Upper lobe of left lung (tissue), 6 donors: ENCODE measurements at regions not wholly inside any gene's neighbourhood (a gene's known extent, or its start where the extent isn't known, plus 50 kb on each side); places are given as distances from the start of the nearest gene placed in this dataset.
A peak's percentile ranks its signal among the peaks of the same experiment; 100 is the strongest.
"Not testable (repeated sequence)": the region's sequence is repeated elsewhere in the genome, so short reads cannot be mapped to it uniquely, and the experiment has no call there.

Experiments
- ATAC-seq, 2 donors: fragments of 200-7000 bp; cut with Tn5 transposase; one replicate each; pipeline ENCODE4 v1.9.1; 2022; ENCODE audit warnings: mild to moderate bottlenecking in 2 of 2, moderate library complexity in 2 of 2; ENCODE audit not compliant: low FRiP score in 2 of 2
- DNase-seq, 2 donors: peaks; one replicate each; pipeline ENCODE4 v3.0.0-alpha.2; 2019 to 2020
- H3K27ac ChIP-seq, 4 donors: fragments of 200-600 bp; sonication (generic); one replicate each; pipeline ENCODE4 v1.5.1; 2016 to 2019
- H3K27me3 ChIP-seq, 4 donors: fragments of 200-600 bp; sonication (generic); one replicate each; pipeline ENCODE4 v1.5.1; 2017 to 2019
- H3K36me3 ChIP-seq, 4 donors: fragments of 200-600 bp; sonication (generic); one replicate each; pipeline ENCODE4 v1.5.1; 2016 to 2019
- H3K4me1 ChIP-seq, 4 donors: fragments of 200-600 bp; sonication (generic); one replicate each; pipeline ENCODE4 v1.5.1; 2018 to 2019
- H3K4me3 ChIP-seq, 4 donors: fragments of 200-600 bp; sonication (generic); one replicate each; pipeline ENCODE4 v1.5.1; 2017 to 2019; ENCODE audit warnings: mild to moderate bottlenecking in 2 of 4, moderate library complexity in 1 of 4
- H3K9me3 ChIP-seq, 4 donors: fragments of 200-600 bp; sonication (generic); one replicate each; pipeline ENCODE4 v1.5.1; 2018 to 2019
- CTCF ChIP-seq, 6 experiments: fragments of 450-650 bp in 4 of 6; fragments of 200-600 bp in 2 of 6; sonication (generic) in 2 of 6; IDR thresholded peaks; one replicate each; pipeline ENCODE4 v1.5.1; 2016 to 2019; ENCODE audit warnings: antibody characterized with exemption in 6 of 6
- EP300 ChIP-seq, 4 donors: sonication (generic); formaldehyde crosslinking; IDR thresholded peaks; one replicate each; pipeline ENCODE4 v1.5.1; 2017; ENCODE audit warnings: antibody characterized with exemption in 4 of 4, control low read depth in 2 of 4
- POLR2A ChIP-seq, 4 donors: fragments of 450-650 bp; IDR thresholded peaks; one replicate each; pipeline ENCODE4 v1.5.1; 2016 to 2017; ENCODE audit warnings: antibody characterized with exemption in 4 of 4, mild to moderate bottlenecking in 2 of 4
- POLR2AphosphoS5 ChIP-seq, 2 donors: sonication (generic); formaldehyde crosslinking; IDR thresholded peaks; one replicate each; pipeline ENCODE4 v1.5.1; 2017; ENCODE audit warnings: antibody characterized with exemption in 2 of 2
- WGBS, 2 donors: methylation state at CpG; one replicate each; pipeline ENCODE4 v1.1.5; 2017 to 2018; 5-methylcytosine and 5-hydroxymethylcytosine counted together
- donor health status: DM: no; HTN: no; CAD: no; lungs with moderate emphysema.
- donor health status: DM: no; HTN: yes; CAD: no; lungs with severe emphysema.

GRCh38 chrX:23505531-23506303, 161.6 kb upstream of the PRDX4 start:
- TF ChIP-seq POLR2A (IDR thresholded peaks at IDR 0.05) (no peak), POLR2AphosphoS5 (IDR thresholded peaks at IDR 0.05) (no peak), CTCF (IDR thresholded peaks at IDR 0.05) (no peak), EP300 (IDR thresholded peaks at IDR 0.05) (no peak)

GRCh38 chrX:23509256-23509655, 158.0 kb upstream of the PRDX4 start:
- no peak for TF ChIP-seq POLR2AphosphoS5 (IDR thresholded peaks at IDR 0.05)
- Histone ChIP-seq H3K4me3 (no peak overlapping the region), H3K4me1 (peaks cover 0 to 4% (median 0%) of the 10 kb centered on the region in 4 donors), H3K27ac (no peak overlapping the region), H3K27me3 (no peaks in the 10 kb centered on the region), H3K36me3 (no peaks in the 10 kb centered on the region), H3K9me3 (peaks cover 0 to 9% (median 0%) of the 10 kb centered on the region in 4 donors)
- WGBS, 2 donors: 86 to 100% methylated on average over 1 of the region's 1 CpG
- no peak for DNase-seq
- ATAC-seq: no peak

More at GRCh38 chrX:23505531-23506303, 161.6 kb upstream of the PRDX4 start:
- DNase-seq: no peak
- Histone ChIP-seq H3K9me3 (peaks cover 0 to 9% (median 0%) of the 10 kb centered on the region in 4 donors), H3K36me3 (no peaks in the 10 kb centered on the region), H3K4me1 (peaks cover 0 to 4% (median 0%) of the 10 kb centered on the region in 4 donors), H3K4me3 (no peak overlapping the region), H3K27me3 (no peaks in the 10 kb centered on the region), H3K27ac (no peak overlapping the region)
- WGBS, 2 donors: 62 to 66% methylated on average over 6 of the region's 6 CpGs
- ATAC-seq: no peak

- H3K4me1 ChIP-seq: no peaks in the 10 kb centered on the region
- H3K27me3 ChIP-seq: no peaks in the 10 kb centered on the region
- H3K4me3 ChIP-seq: no peak overlapping the region
- TF ChIP-seq POLR2A (IDR thresholded peaks at IDR 0.05) (no peak), EP300 (IDR thresholded peaks at IDR 0.05) (no peak), POLR2AphosphoS5 (IDR thresholded peaks at IDR 0.05) (no peak), CTCF (IDR thresholded peaks at IDR 0.05) (no peak)
- no peak overlapping the region for H3K27ac ChIP-seq
- DNase-seq (no peak), ATAC-seq (no peak)
- H3K36me3 ChIP-seq: no peaks in the 10 kb centered on the region
- H3K9me3 ChIP-seq: peaks cover 0 to 9% (median 0%) of the 10 kb centered on the region in 4 donors
- WGBS, 2 donors: 33 to 50% methylated on average over 2 of the region's 2 CpGs
Measured at GRCh38 chrX:23511793-23512192, 155.5 kb upstream of the PRDX4 start.

GRCh38 chrX:23513121-23513520, 154.2 kb upstream of the PRDX4 start:
- peaks cover 0 to 9% (median 0%) of the 10 kb centered on the region in 4 donors for H3K9me3 ChIP-seq
- H3K36me3 ChIP-seq: no peaks in the 10 kb centered on the region
- TF ChIP-seq EP300 (IDR thresholded peaks at IDR 0.05) (no peak), POLR2AphosphoS5 (IDR thresholded peaks at IDR 0.05) (no peak), CTCF (IDR thresholded peaks at IDR 0.05) (no peak), POLR2A (IDR thresholded peaks at IDR 0.05) (no peak)
- no peaks in the 10 kb centered on the region for H3K4me1 ChIP-seq
- ATAC-seq: no peak
- H3K4me3 ChIP-seq: no peak overlapping the region
- no peak for DNase-seq
- H3K27me3 ChIP-seq: no peaks in the 10 kb centered on the region
- no peak overlapping the region for H3K27ac ChIP-seq
- 29 to 47% methylated on average over 2 of the region's 2 CpGs for WGBS, 2 donors

GRCh38 chrX:23514082-23514481, 153.2 kb upstream of the PRDX4 start:
- H3K27ac ChIP-seq: no peak overlapping the region
- ATAC-seq (peak in 1 of 2 donors; percentile 11), DNase-seq (no peak)
- TF ChIP-seq EP300 (IDR thresholded peaks at IDR 0.05): no peak
- no peaks in the 10 kb centered on the region for H3K4me1 ChIP-seq
- H3K4me3 ChIP-seq: no peak overlapping the region
- H3K36me3 ChIP-seq: no peaks in the 10 kb centered on the region
- peaks cover 0 to 6% (median 0%) of the 10 kb centered on the region in 4 donors for H3K9me3 ChIP-seq
- WGBS, 2 donors: 77 to 80% methylated on average over 2 of the region's 2 CpGs
- H3K27me3 ChIP-seq: no peaks in the 10 kb centered on the region

- no peak overlapping the region for H3K27ac ChIP-seq
- WGBS, 2 donors: 23 to 55% methylated on average over 1 to 2 of the region's 2 CpGs
- no peaks in the 10 kb centered on the region for H3K9me3 ChIP-seq
- DNase-seq (no peak), ATAC-seq (no peak)
- no peaks in the 10 kb centered on the region for H3K4me1 ChIP-seq
- TF ChIP-seq POLR2AphosphoS5 (IDR thresholded peaks at IDR 0.05) (no peak), EP300 (IDR thresholded peaks at IDR 0.05) (no peak), POLR2A (IDR thresholded peaks at IDR 0.05) (no peak), CTCF (IDR thresholded peaks at IDR 0.05) (no peak)
- no peaks in the 10 kb centered on the region for H3K27me3 ChIP-seq
- H3K4me3 ChIP-seq: no peak overlapping the region
- H3K36me3 ChIP-seq: no peaks in the 10 kb centered on the region
Measured at GRCh38 chrX:23515028-23515427, 152.3 kb upstream of the PRDX4 start.

- not testable (repeated sequence) for ATAC-seq, H3K9me3 ChIP-seq, H3K27me3 ChIP-seq, H3K4me3 ChIP-seq, H3K4me1 ChIP-seq, H3K36me3 ChIP-seq, H3K27ac ChIP-seq
- peak in 1 of 2 donors; percentile 38 for DNase-seq
- WGBS, 2 donors: 96 to 98% methylated on average over 7 to 21 of the region's 37 CpGs
Measured at GRCh38 chrX:23523026-23523657, 144.2 kb upstream of the PRDX4 start.
